ENCODE measurements at regions not wholly inside any gene's neighbourhood (a gene's known extent, or its start where the extent isn't known, plus 50 kb on each side); places are given as distances from the start of the nearest gene placed in this dataset.

- TF ChIP-seq POLR2AphosphoS5 (IDR thresholded peaks at IDR 0.05; ENCODE audit: low read depth), result no peak
- no peak for TF ChIP-seq CTCF (IDR thresholded peaks at IDR 0.05; ENCODE audit: insufficient read depth, low read length)
- no peak for TF ChIP-seq REST (IDR thresholded peaks at IDR 0.05; ENCODE audit: insufficient replicate concordance, low read depth)
Measured at GRCh38 chr5:30752015-30752414, 441.5 kb upstream of the CDH6 start.

Measured in HL-60 (cell line).